HEK293T (cell line): ENCODE measurements at regions not wholly inside any gene's neighbourhood (a gene's known extent, or its start where the extent isn't known, plus 50 kb on each side); places are given as distances from the start of the nearest gene placed in this dataset.
"Not testable (repeated sequence)": the region's sequence is repeated elsewhere in the genome, so short reads cannot be mapped to it uniquely, and the experiment has no call there.

ENCODE experiments used
- CTCF ChIA-PET: fragments of 350-600 bp; formaldehyde crosslinking; extraction: SDS; loops from one replicate; lab custom pipeline; 2021; ENCODE audit warnings: antibody characterized with exemption, inconsistent platforms; lab: Yijun Ruan, JAX
- POLR2A ChIA-PET: fragments of 350-600 bp; formaldehyde crosslinking; extraction: SDS; loops from one replicate; lab custom pipeline; 2020; ENCODE audit warnings: antibody characterized with exemption, inconsistent platforms; lab: Yijun Ruan, JAX
- DNase-seq: peaks from one replicate; pipeline ENCODE4 v3.0.0; 2012; ENCODE audit warnings: mixed read lengths; ENCODE audit errors: extremely low spot score
- ARNT ChIP-seq: fragments of 450-650 bp; IDR thresholded peaks from 2 replicates; pipeline ENCODE4 v1.6.1; 2017; ENCODE audit warnings: mild to moderate bottlenecking
- BHLHE40 ChIP-seq: fragments of 450-650 bp; IDR thresholded peaks from 2 replicates; pipeline ENCODE4 v1.6.1; 2016; ENCODE audit warnings: mild to moderate bottlenecking, moderate library complexity, borderline replicate concordance
- CTBP1 ChIP-seq: fragments of 450-650 bp; IDR thresholded peaks from 2 replicates; pipeline ENCODE4 v1.6.1; 2016; ENCODE audit warnings: borderline replicate concordance
- ELF4 ChIP-seq: fragments of 450-650 bp; IDR thresholded peaks from 2 replicates; pipeline ENCODE4 v1.6.1; 2017; ENCODE audit warnings: antibody characterized with exemption
- FOXA1 ChIP-seq: fragments of 450-650 bp; IDR thresholded peaks from 2 replicates; pipeline ENCODE4 v1.6.1; 2016; ENCODE audit warnings: mild to moderate bottlenecking
- FOXK2 ChIP-seq: fragments of 450-650 bp; IDR thresholded peaks from 2 replicates; pipeline ENCODE4 v1.6.1; 2016; ENCODE audit warnings: mild to moderate bottlenecking
- FOXM1 ChIP-seq: fragments of 450-650 bp; IDR thresholded peaks from 2 replicates; pipeline ENCODE4 v1.6.1; 2017; ENCODE audit warnings: mild to moderate bottlenecking, borderline replicate concordance
- HDGF ChIP-seq: fragments of 450-650 bp; IDR thresholded peaks from 2 replicates; pipeline ENCODE4 v1.6.1; 2017; ENCODE audit warnings: antibody characterized with exemption, borderline replicate concordance
- L3MBTL2 ChIP-seq: fragments of 450-650 bp; conservative IDR thresholded peaks from 2 replicates; pipeline ENCODE4 v1.6.1; 2016; ENCODE audit warnings: mild to moderate bottlenecking
- LEF1 ChIP-seq: fragments of 450-650 bp; IDR thresholded peaks from 2 replicates; pipeline ENCODE4 v1.6.1; 2017; ENCODE audit warnings: mild to moderate bottlenecking, borderline replicate concordance
- NFRKB ChIP-seq: fragments of 450-650 bp; IDR thresholded peaks from 2 replicates; pipeline ENCODE4 v1.6.1; 2016; ENCODE audit warnings: mild to moderate bottlenecking, moderate library complexity
- PKNOX1 ChIP-seq: fragments of 450-650 bp; IDR thresholded peaks from 2 replicates; pipeline ENCODE4 v1.6.1; 2016
- SP1 ChIP-seq: fragments of 450-650 bp; IDR thresholded peaks from 2 replicates; pipeline ENCODE4 v1.6.1; 2017
- SUZ12 ChIP-seq: fragments of 450-650 bp; IDR thresholded peaks from 2 replicates; pipeline ENCODE4 v1.6.1; 2016; ENCODE audit warnings: mild to moderate bottlenecking
- TARDBP ChIP-seq: fragments of 450-650 bp; IDR thresholded peaks from 2 replicates; pipeline ENCODE4 v1.6.1; 2016
- ZNF384 ChIP-seq: fragments of 450-650 bp; IDR thresholded peaks from 2 replicates; pipeline ENCODE4 v1.6.1; 2016

GRCh38 chr3:6326771-6327170 lies 534.1 kb upstream of the GRM7 start:
- no peak for TF ChIP-seq ZNF384
- TF ChIP-seq HDGF = no peak
- no peak for TF ChIP-seq BHLHE40
- no peak for TF ChIP-seq SUZ12
- TF ChIP-seq ELF4 = no peak
- TF ChIP-seq FOXM1 = no peak
- no peak for TF ChIP-seq LEF1
- TF ChIP-seq TARDBP = no peak
- TF ChIP-seq L3MBTL2 = no peak
- TF ChIP-seq FOXA1 = no peak
- no peak for TF ChIP-seq CTBP1
- no peak for TF ChIP-seq FOXK2
- no peak for TF ChIP-seq SP1
- no peak for TF ChIP-seq ARNT
- TF ChIP-seq PKNOX1 = no peak
- TF ChIP-seq NFRKB = no peak
- ChIA-PET POLR2A (no interaction called here), CTCF (no interaction called here)
- DNase-seq = no peak

- POLR2A ChIA-PET, CTCF ChIA-PET, DNase-seq: not testable (repeated sequence)
Observed at GRCh38 chr3:6340980-6341325, 520.0 kb upstream of the GRM7 start.

- no peak for DNase-seq
- no peak for TF ChIP-seq FOXM1
- TF ChIP-seq FOXK2 = no peak
- TF ChIP-seq SP1 = no peak
- TF ChIP-seq LEF1 = no peak
- no peak for TF ChIP-seq PKNOX1
- TF ChIP-seq ZNF384 = no peak
- TF ChIP-seq ELF4 = no peak
- no peak for TF ChIP-seq CTBP1
- TF ChIP-seq L3MBTL2 = no peak
- TF ChIP-seq ARNT = no peak
- TF ChIP-seq NFRKB = no peak
- no peak for TF ChIP-seq SUZ12
- no peak for TF ChIP-seq FOXA1
- TF ChIP-seq BHLHE40 = no peak
- no peak for TF ChIP-seq HDGF
- no peak for TF ChIP-seq TARDBP
- ChIA-PET CTCF (no interaction called here), POLR2A (no interaction called here)
Observed at GRCh38 chr3:6351752-6352151, 509.2 kb upstream of the GRM7 start.

GRCh38 chr3:6354653-6355052 lies 506.3 kb upstream of the GRM7 start:
- TF ChIP-seq HDGF (no peak), FOXA1 (no peak), L3MBTL2 (no peak), FOXM1 (no peak)
- CTCF ChIA-PET = no interaction called here
- POLR2A ChIA-PET = no interaction called here

DNA sequence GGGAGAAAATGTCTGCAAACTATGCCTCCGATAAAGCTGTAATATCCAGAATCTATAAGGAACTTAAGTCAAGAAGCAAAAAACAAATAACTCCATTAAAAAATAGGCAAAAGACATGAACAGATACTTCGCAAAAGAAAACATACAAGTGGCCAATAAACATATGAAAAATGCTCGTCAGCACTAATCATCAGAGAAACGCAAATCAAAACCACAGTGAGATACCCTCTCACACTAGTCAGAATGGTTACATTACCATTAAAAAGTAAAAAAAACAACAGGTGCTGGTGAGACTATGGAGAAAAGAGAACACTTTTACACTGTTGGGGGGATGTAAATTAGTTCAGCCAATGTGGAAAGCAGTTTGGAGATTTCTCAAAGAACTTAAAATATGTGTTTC lies 498.5 kb upstream of the GRM7 start:
- ChIA-PET CTCF (no interaction called here), POLR2A (no interaction called here)
- DNase-seq = no peak
- TF ChIP-seq ARNT (no peak), ZNF384 (no peak), BHLHE40 (no peak), TARDBP (no peak), FOXM1 (no peak), LEF1 (no peak), SP1 (no peak), FOXA1 (no peak), L3MBTL2 (no peak), NFRKB (no peak), HDGF (no peak), ELF4 (no peak), SUZ12 (no peak), FOXK2 (no peak), PKNOX1 (no peak), CTBP1 (no peak)

More at GRCh38 chr3:6354653-6355052, 506.3 kb upstream of the GRM7 start:
- DNase-seq = no peak

DNA sequence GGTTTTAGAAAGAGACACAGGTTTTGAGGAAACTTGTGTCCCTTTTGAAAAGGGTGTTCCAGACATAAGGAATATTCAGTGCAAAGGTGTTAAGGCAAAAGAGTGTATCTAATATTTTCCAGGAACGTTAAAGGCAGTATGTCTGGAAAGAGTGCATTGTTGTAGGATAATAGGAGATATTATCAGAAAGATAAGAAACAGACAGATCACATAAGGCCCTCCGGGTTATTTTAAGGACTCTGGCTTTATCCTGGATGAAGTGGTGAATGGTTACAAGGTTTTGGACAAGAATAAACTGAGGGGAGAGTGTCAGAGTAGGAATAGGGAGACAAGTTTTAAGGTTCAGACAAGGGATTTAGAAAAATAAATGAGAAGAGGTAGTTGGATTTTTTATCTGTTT lies 493.7 kb upstream of the GRM7 start:
- ChIA-PET POLR2A (no interaction called here), CTCF (no interaction called here)
- no peak for DNase-seq
- TF ChIP-seq SUZ12 (no peak), FOXM1 (no peak), ELF4 (no peak), TARDBP (no peak), FOXK2 (no peak), LEF1 (no peak), ZNF384 (no peak), HDGF (no peak), PKNOX1 (no peak), BHLHE40 (no peak), CTBP1 (no peak), SP1 (no peak), ARNT (no peak), NFRKB (no peak), L3MBTL2 (no peak), FOXA1 (no peak)
